ENCODE measurements at regions not wholly inside any gene's neighbourhood (a gene's known extent, or its start where the extent isn't known, plus 50 kb on each side); places are given as distances from the start of the nearest gene placed in this dataset.

DNA sequence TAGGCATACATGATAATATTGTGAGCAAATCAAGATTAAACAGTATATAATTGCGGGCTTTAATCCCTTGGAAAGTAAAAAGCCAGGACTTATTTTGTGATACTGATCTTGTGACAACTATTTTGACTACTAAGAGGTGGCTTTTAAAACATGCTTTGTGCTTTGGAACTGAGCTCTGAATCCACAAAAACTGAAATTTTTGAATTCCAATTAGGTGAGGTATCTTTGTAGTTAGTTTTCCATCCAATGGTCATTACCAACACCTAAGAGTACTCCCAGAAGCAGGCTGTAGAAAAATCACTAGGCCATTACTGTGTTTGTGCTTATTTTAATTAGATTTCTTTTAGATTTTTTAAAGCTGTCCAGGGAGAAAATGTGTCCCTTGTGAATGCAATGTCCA, 559.5 kb upstream of the WWC1 start:
- DNase-seq, result no peak

DNA sequence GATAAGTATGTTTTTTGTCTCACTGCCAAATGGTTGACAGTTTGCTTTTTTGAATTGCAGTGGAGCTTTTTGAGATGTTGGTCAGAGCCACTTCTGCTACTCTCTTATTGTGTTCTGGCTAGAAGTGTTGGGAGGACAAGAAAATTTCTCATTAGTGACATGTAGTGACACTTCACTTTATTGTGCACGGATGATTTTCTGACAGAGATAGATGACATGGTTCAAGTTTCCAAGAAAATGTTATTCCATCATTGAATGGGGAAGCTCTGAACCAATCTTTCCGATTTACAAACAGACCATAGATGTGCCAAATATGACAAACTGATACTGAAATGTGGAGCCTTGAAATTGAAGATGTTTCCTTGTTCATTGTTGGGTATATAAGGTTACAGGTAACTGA, 558.9 kb upstream of the WWC1 start:
- DNase-seq, result no peak

DNA sequence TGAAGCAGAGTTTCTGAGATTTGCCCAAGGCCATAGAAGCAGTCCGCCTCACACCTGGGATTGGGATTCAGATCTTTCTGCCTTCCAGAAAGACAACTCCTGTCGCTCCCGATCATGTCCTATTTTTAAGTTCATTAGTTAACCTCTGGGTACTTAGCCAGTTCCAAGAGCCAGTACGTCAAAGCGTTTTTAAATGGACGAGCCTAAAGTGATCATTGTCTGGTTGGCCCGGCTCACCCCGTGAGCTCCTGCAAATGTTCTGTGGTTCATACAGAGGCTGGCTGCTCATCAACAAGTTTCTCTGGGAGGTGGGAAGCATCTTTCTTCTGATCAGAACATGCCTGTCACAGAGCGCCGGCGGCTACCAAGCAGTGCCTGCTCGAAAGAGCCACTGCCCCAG, 554.5 kb upstream of the WWC1 start:
- no peak for DNase-seq

DNA sequence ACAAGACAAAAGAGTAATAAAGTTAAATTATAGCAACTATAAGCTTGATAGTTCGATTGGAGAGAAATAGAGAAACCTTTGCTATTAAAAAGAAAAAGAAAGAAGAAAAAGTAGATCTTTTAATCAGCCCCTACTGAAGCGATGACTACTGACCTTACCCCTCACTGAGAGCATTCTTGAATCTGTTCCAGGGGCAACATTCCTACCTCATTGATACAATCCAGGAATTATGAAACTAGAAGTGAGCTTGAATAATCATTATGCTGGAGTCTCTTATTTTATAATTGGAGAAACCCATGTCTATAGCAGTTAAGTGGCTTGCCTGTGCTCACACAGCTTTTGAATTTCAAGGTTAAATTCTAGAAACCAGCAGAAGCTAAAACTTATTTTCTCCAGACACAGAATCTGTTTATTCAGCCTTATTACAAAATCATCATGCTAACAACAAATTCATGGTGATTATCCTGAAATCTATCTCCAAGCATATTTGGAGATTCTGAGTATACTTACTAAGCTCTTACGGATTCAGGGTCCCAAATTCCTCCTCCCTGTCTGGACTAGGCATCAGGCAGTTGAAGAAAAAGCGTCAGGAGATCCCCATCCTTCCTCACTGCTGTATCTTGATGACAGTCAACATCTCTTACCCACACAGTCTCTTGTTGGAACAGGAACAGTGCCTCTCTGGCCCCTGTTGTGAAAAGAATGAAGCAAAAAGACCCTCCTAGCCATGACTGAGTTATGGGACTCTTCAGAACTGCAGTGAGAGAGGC, 547.6 kb upstream of the WWC1 start:
- DNase-seq, result no peak

DNA sequence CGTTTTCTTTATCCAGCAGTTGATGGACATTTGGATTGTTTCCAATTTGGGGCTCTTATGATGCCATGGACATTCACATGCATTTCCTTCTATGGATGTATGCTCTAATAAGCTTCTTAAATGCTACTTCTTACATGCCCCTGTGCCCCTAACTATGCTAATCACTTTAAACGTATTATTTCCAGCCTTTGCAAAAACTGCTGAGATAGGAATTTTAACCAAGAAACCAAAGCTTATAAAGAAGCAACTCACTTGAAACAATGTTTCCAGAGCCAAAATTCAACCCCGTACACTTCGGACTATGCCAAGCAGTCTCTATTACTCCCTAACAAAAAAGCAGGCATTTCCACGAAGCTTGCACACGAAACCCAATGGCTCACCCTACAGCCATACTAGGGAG, 545.6 kb upstream of the WWC1 start:
- DNase-seq, result no peak

DNA sequence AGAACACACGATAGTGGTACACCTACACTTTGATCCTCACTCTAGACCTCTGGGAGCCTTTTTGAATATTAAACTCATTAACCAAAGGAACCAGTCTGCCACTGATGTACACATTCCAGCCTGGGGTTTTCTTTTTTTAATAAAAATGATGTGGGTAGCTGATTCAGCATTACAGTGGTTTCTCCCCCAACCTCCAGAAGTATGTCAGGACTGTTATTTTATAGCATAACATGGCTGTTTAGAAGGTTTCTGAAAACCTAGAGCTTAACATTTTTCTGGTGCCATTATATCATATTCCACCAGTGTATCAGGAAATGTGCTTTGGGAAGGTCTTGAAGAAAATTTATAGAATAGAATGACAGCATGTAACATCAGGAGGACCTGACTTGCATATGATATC, 540.9 kb upstream of the WWC1 start:
- DNase-seq, result no peak

DNA sequence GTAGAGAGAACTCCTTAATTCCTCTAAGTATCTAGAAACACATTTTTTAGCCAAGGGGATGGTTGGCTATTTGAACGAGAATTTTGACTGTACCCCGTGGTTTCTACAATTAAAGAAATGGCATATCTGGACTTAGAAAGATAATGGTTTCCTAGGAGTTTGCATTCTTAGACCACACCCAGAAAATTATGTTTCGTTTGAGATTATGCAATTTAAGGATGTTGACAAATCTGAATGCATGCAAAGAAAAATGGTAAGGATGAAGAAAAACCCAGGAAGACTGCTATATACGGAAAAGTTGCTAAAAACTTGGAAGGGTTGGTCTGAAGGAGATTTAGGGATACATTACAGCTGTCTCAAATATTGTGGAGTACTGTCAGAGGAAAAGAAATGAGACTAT, 538.5 kb upstream of the WWC1 start:
- DNase-seq, result no peak

DNA sequence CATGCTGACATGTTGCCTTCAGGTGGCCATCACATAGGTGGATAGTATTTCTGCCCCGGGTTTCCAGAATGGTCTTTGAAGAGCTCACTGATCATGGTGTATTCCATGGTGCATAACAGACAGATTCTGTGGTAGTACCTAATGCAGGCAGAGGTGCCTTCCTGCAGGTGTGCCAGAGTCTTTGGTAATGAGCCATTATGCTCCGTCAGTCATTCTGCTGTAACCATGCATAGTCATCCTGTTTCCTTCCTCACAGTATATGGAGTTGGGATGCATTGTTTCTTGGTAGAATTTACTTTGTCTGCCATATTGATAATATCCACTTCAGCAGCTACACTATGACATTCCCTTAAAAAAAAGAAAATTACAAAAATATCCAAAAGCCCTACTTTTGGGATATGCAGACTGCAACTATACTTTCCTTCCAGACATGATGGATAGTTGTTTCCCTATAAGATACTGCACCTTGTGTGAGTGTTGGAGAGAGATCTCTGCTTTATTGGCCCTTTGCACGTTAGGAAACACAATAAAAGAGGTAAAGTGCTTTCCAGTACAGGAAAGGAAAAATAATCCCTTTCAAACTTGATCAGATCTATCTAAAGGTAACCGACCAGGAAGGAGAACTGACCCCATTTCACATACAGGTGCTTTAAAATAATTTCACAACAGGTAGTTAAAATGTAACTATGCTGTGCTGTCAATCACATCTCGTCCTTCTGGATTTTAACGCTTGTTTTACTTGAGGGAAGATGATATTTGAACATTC, 537.5 kb upstream of the WWC1 start:
- no peak for DNase-seq

DNA sequence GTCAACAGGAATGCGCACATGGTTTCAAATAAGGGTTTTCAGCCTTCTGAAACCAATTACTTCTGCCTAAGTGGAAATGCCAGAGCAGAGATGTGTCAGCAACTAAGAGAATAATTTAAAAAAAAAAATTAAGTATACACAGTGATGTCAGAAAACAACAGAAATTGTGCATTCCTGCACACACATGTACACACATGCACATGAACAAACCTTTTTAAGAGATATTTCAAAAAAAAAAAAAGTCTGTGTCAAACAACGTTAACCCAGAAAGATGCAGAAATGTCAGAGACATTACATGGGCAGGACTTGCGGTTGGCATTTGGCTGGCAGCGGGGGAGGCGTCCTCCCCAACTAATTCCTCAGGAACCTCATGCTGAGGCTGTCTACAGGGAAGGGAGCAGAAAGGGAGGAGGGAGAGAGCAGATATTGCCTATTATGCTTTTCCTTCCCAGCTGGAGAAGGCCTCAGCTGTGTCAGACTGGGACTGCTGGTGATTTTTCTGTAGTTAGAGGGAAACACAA, 536.9 kb upstream of the WWC1 start:
- DNase-seq, result no peak

DNA sequence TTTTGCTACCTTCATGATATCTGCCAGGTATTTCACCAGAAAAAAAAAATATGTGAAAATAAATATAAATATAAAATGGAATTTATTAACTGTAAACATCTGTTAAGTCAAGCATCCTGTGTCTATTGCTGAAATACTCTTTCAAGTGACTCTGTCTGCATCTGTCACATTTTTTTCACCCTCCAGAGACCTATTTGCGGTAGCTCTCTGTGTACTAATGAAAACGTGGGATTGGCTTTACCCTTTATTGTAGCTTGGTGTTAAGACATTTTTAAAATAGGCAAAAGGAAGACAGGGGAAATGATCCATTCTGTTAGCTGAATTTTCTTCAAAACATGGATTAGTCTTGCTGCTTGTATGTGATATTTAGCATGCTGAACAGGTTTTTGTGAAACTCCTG, 536.0 kb upstream of the WWC1 start:
- no peak for DNase-seq

DNA sequence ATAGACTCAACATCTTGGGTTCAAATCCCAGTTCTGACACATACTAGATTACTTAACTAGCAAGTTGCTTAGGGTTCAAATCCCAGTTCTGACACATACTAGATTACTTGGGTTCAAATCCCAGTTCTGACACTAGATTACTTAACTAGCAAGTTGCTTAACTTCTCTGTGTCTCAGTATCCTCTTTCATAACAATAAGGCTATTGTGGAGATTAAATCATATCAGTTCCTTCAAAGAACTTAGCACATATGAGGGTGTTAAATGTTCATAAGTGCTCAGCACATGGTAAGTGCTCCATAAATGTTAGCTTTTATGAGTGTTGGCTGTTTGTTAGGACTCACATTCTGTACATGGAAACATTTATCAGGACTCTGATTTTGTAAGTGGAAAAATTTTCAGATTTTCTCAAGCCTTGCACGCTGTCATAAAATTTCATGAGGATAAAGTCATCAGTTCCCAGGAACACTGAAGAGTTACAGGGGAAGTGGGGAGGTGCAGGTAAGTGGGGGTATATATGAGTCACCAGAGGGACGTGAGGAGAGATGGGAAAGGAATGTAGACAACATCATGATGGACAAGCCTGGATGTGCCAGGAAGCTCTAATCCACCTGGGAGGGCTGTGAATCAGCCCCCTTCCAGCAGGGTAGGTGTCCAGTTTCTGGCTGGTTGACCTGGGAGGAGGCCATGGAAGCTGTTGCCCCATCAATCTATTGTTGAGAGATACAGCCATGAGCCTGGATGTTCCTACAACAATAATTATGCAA, 532.2 kb upstream of the WWC1 start:
- DNase-seq, result no peak

DNA sequence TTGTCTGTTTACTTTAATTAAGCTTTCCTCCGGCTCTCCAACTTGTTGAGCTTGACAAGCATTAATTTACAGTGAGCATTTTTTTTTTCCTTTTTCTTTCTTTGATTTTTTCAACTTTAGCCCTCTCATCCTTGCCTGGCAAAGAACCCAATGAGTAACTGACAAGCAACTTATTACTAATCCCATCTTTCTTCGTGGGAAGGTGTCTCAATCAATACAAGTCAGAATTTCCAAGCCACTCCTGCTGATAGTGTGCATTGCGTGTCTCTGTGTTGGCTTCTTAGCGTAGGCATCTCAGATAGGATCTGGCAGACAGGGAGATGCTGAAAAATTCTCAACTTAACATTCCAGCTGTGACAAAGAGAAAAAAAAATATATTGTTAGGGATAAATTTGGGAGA, 527.7 kb upstream of the WWC1 start:
- DNase-seq, result no peak

DNA sequence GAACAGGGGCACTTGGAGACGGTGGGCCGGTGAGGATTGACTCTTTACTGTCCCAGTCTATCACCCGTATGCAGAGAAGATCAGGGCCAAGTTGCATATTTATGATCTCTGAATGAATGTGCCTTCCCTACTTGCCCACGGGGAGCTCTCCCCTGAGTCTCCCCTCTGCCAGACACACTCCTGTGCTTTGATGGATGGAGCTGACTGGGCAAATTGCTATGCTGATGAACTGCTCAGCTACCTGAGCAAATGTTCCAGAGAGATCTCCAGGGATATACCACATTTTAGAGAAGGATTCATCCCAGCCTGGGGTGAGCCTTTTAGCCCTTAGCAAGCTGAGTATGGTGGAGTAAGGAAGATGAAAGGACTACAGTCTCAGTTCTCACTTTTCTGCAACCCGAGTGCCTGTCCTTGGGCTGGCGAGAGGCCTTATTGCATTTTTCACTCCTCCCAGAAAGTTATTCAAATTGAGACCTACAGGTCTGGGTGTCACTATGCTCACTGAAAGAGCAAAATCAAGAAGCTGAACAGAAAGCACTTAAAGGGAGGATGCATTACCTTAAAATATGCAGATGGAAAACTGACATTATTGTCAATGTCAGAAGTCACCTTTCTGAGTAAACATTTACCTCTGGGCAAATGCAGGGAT, 526.7 kb upstream of the WWC1 start:
- DNase-seq, result no peak

DNA sequence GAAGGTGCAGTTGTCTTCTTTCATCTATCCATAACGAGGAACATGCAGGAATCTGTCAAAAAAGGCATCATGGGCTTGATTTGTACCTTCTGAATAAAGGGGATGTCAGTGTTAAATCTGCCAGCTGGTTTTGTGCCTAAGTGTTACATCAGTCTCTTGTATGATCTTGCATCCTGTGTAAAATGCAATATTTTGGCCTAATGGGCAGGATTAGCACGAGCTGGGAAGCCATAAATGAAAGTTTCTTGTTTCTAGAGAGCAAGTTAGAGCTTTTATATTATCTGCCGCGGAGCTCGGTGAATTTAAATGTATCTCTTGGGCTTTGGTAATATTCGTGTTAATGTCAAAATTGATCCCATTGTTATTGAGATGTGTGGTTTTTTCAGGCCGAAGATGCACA, 526.1 kb upstream of the WWC1 start:
- no peak for DNase-seq

DNA sequence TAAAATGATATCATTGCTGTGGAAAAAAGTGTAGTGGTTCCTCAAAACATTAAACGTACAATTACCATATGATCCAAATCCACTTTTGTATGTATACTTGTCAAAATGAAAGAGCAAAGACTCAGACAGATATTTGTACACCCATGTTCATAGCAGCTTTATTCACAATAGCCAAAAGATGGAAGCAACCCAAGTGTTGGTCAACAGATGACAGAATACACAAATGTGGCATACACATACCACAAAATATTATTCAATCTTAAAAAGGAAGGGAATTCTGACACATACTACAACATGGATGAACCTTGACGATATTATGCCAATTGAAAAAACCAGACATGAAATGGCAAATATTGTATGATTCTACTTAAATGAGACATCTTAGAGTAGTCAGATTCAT, 524.5 kb upstream of the WWC1 start:
- no peak for DNase-seq

DNA sequence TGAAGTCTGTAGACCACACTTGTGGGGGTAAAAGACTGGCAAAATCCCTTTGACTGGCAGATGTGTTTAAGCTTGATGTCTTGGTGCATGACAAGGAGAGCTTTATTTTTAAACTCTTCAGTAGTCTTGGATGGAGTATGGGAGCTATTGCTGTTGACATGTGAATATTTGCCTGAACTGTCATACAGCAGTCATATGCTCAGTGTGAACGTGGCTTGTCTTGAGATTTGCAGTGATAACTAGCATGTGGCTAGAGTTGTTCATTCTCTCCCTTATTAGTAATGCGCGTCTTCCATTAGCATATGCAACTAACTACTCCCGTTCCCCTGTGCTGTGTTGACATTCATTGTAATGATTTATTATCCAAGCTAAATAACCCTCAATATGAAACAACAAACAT, 523.6 kb upstream of the WWC1 start:
- DNase-seq, result no peak

DNA sequence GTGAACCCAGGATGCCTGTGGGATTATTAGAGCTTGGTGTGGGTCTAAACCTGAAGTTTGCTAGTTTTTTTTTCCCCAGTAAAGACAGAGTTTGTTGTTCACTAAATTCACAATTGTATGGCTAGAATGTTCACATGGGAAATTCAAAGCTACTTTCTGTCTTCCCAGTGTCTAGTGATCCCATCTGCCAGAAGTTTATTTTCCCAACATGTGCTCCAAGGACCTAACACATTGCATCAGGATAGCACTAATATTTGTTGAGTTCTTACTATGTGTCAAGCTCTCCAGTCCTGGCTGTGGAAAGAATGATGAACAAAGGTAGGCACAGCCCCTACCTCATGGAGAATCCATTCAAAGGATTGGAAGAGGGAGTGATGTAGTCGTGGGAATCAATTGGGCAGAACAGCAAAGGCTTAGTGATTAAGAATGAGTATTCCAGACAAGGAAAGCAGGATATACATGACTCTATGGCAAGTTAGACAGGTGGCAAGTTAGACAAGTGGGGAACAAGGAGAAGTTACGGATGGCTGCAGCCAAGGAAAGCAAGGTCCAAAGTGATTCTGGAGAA, 521.5 kb upstream of the WWC1 start:
- no peak for DNase-seq

DNA sequence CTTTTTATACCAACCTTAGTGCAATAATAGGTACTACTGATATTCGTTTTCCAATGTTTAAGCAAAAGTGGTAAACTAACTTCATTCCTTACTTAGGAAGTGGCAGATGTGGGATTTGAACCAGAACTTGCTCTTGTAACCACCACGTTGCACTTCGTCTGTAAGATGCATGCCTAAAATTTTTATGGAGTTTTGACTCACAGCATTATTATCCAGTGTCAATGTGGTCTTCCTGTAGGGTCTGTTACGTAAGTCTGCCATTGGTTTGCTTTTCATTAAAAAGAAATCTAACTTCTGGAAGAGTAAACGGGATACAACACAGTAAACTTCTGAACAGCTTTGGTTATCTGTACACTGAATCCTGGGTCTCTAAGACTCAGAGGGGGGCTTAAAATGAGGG, 521.0 kb upstream of the WWC1 start:
- DNase-seq, result no peak

DNA sequence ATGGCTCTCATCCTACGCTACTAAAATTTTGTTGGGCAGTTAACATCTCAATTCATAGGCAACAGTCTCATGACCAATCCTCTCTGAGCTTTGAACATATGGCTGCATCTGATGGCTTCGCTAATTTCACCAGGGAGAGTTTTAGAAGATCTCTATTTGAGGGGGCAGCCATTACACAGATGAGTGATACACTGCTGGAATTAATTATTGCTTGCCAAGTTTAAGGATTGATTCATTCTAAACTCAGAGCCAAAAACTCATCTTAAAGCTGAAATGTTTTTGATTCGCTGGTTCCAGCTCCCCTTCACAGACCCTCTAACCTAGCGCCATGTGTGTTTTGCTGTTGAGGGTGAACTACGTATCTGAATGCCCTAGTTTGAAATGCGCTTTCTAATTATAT, 519.9 kb upstream of the WWC1 start:
- no peak for DNase-seq

DNA sequence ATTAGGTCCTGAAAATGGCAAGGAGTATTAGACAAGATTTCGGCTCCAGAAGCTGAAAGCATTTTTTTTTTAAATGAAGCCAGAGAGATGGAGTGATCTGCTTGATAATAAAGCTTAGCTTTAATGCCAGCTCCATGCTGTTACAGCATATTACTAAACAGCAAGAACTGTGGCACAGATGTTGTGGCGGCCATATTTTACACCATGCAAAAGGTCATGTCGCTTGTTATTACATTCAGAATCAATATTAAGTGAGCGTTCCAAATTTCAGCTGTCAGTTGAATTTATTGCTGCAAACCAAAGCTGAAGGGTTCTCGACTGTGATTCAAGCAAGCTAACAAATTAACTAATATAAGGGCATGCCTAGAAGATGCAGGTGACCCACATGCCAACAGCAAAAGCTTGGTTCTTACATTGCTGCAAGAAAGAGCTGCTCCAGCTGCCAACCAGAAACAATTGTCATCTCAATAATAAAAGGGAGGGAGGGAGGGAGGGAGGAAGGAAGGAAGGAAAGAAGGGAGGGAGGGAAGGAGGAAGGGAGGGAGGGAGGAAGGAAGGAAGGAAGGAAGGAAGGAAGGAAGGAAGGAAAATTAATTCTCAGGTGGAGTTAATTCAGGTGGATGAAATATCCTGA, 517.7 kb upstream of the WWC1 start:
- no peak for DNase-seq

DNA sequence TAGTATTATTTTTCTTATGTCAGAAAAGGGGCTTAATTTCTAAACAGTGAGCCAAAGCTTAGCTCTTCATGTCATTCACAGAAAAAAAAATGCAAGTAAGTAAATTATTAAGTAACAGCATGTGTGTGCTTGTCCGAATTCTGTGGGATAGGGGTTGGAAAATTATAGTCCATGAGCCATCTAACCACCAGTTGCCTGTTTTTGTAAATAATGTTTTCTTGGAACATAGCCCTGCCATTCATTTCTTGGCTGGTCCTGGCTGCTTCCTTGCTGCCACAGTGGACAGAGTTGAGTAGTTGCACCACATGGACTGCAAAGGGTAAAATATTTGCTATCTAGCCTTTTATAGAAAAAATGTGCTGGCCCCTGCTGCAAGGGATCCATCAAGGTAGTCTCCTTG, 513.7 kb upstream of the WWC1 start:
- no peak for DNase-seq

DNA sequence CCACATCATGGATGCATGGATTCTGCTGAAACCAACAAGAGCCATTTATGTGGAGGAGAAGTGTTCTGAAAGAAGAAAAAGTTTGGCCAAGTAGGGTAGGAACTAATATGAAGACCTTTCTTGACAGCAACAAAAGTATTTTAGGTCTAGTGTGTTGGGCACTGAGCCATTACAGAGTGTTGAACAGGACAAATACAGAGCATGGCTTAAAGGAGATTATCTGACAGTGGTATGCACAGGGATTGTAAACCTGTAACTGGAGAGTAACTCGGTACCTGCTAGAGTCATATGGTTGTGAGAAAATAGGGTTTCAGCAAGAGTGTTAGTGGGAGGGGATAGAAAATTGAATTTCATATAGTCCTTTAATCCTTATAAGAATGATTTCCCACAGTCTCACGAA, 513.2 kb upstream of the WWC1 start:
- DNase-seq, result no peak
